ENCODE measurements at regions not wholly inside any gene's neighbourhood (a gene's known extent, or its start where the extent isn't known, plus 50 kb on each side); places are given as distances from the start of the nearest gene placed in this dataset.

- peak; percentile 11 to 39 for DNase-seq (ENCODE audit: low read depth in 1 of 2, low spot score in 1 of 2)
- Histone ChIP-seq H3K27me3 (no peaks in the 10 kb centered on the region), H3K4me1 (ENCODE audit: low read depth) (peaks cover 71% of the 10 kb centered on the region), H3K27ac (peak overlapping the region; percentile 93), H3K36me3 (no peaks in the 10 kb centered on the region), H3K9me3 (ENCODE audit: low read depth) (no peaks in the 10 kb centered on the region), H3K4me3 (no peak overlapping the region)
- no peak for TF ChIP-seq CTCF (IDR thresholded peaks at IDR 0.05; ENCODE audit: low read depth, low read length)
These were observed 201.4 kb upstream of the CIBAR2 start for GRCh38 chr16:85313526-85314301.

GRCh38 chr16:85314512-85314971 is 202.3 kb upstream of the CIBAR2 start:
- H3K4me1 ChIP-seq (ENCODE audit: low read depth) = peaks cover 62% of the 10 kb centered on the region
- H3K27ac ChIP-seq = peak overlapping the region; percentile 93
- no peak overlapping the region for H3K4me3 ChIP-seq
- no peaks in the 10 kb centered on the region for H3K27me3 ChIP-seq
- no peaks in the 10 kb centered on the region for H3K9me3 ChIP-seq (ENCODE audit: low read depth)
- no peak for TF ChIP-seq CTCF (IDR thresholded peaks at IDR 0.05; ENCODE audit: low read depth, low read length)
- no peaks in the 10 kb centered on the region for H3K36me3 ChIP-seq
- no peak for DNase-seq (ENCODE audit: low read depth in 1 of 2, low spot score in 1 of 2)

- H3K36me3 ChIP-seq = no peaks in the 10 kb centered on the region
- H3K27me3 ChIP-seq = no peaks in the 10 kb centered on the region
- H3K9me3 ChIP-seq (ENCODE audit: low read depth) = no peaks in the 10 kb centered on the region
- DNase-seq (ENCODE audit: low read depth in 1 of 2, low spot score in 1 of 2) = no peak
- no peak overlapping the region for H3K4me3 ChIP-seq
- H3K27ac ChIP-seq = no peak overlapping the region
- peaks cover 50% of the 10 kb centered on the region for H3K4me1 ChIP-seq (ENCODE audit: low read depth)
- no peak for TF ChIP-seq CTCF (IDR thresholded peaks at IDR 0.05; ENCODE audit: low read depth, low read length)
These were observed 203.6 kb upstream of the CIBAR2 start for GRCh38 chr16:85315866-85316265.

- H3K4me3 ChIP-seq = no peak overlapping the region
- peak; percentile 68 to 80 for DNase-seq (ENCODE audit: low read depth in 1 of 2, low spot score in 1 of 2)
- peak; percentile 95 for TF ChIP-seq CTCF (IDR thresholded peaks at IDR 0.05; ENCODE audit: low read depth, low read length)
These were observed 204.1 kb upstream of the CIBAR2 start for GRCh38 chr16:85316321-85316919.

GRCh38 chr16:85316944-85317343 is 204.7 kb upstream of the CIBAR2 start:
- Histone ChIP-seq H3K9me3 (ENCODE audit: low read depth) (no peaks in the 10 kb centered on the region), H3K27me3 (no peaks in the 10 kb centered on the region), H3K4me3 (no peak overlapping the region), H3K4me1 (ENCODE audit: low read depth) (peaks cover 43% of the 10 kb centered on the region), H3K36me3 (no peaks in the 10 kb centered on the region), H3K27ac (no peak overlapping the region)
- TF ChIP-seq CTCF (IDR thresholded peaks at IDR 0.05; ENCODE audit: low read depth, low read length) = no peak
- DNase-seq (ENCODE audit: low read depth in 1 of 2, low spot score in 1 of 2) = peak in 1 of 2 donors; percentile 38

More at GRCh38 chr16:85316321-85316919, 204.1 kb upstream of the CIBAR2 start:
- Histone ChIP-seq H3K9me3 (ENCODE audit: low read depth) (no peaks in the 10 kb centered on the region), H3K27me3 (no peaks in the 10 kb centered on the region), H3K27ac (no peak overlapping the region), H3K4me1 (ENCODE audit: low read depth) (peaks cover 45% of the 10 kb centered on the region), H3K36me3 (no peaks in the 10 kb centered on the region)
